HCT116 (cell line): ENCODE measurements at regions not wholly inside any gene's neighbourhood (a gene's known extent, or its start where the extent isn't known, plus 50 kb on each side); places are given as distances from the start of the nearest gene placed in this dataset.

Experiments
- ATAC-seq: fragments of 200-7000 bp; cut with Tn5 transposase; 2 replicates; pipeline ENCODE4 v1.9.1; 2020; ENCODE audit warnings: mild to moderate bottlenecking, moderate library complexity
- BruUV-seq: library from RNA; stranded (reverse); fragments of 400-500 nt; replicated peaks from 2 replicates; lab custom pipeline; 2021; lab: Mats Ljungman, UMichigan
- CTCF ChIA-PET: fragments of 300-600 bp; sonication (Branson Sonifier 250); formaldehyde crosslinking; loops from one replicate; lab custom pipeline; 2021; ENCODE audit warnings: antibody characterized with exemption; lab: Charles Lee
- POLR2A ChIA-PET: fragments of 300-600, 350-600 bp; sonication (Branson Sonifier 250); formaldehyde crosslinking; loops from one replicate; lab custom pipeline; 2021; ENCODE audit warnings: antibody characterized with exemption; lab: Charles Lee
- RAD21 ChIA-PET, 2 experiments: fragments of 300-600 bp; sonication (Branson Sonifier 250); formaldehyde crosslinking; loops; one replicate each; lab custom pipeline; 2023; ENCODE audit warnings: low total read pairs in 2 of 2; ENCODE audit not compliant: uncharacterized antibody in 2 of 2, unreplicated experiment in 2 of 2, low non-redundant PET in 1 of 2; lab: Charles Lee
- DNase-seq: peaks from one replicate; pipeline ENCODE4 v3.0.0-alpha.2; 2010; ENCODE audit warnings: low read depth, low spot score
- H2AFZ ChIP-seq: fragments of 200-600 bp; shearing (Covaris generic), sonication (generic); 2 replicates; pipeline ENCODE4 v1.6.1; 2017; ENCODE audit warnings: low read depth, mixed run types, mixed read lengths, antibody characterized with exemption, low read length; ENCODE audit not compliant: poor library complexity, severe bottlenecking
- H3K27ac ChIP-seq: 2 replicates; pipeline ENCODE4 v1.5.1; 2012; ENCODE audit warnings: low read depth, low read length
- H3K27me3 ChIP-seq: fragments of 200-600 bp; sonication (generic); 2 replicates; pipeline ENCODE4 v1.6.1; 2016; ENCODE audit warnings: mixed run types, low read length, mixed read lengths; ENCODE audit not compliant: insufficient read depth
- H3K36me3 ChIP-seq, 2 experiments: fragments of 200-500 bp in 1 of 2; fragments of 200-600 bp in 1 of 2; sonication (Bioruptor generic) in 1 of 2; sonication (generic) in 1 of 2; 2 replicates each; pipeline versions ENCODE4 v1.5.1 to v1.6.1; 2014 to 2016; ENCODE audit warnings: low read length in 2 of 2, inconsistent platforms in 1 of 2, mixed read lengths in 1 of 2, mixed run types in 1 of 2; ENCODE audit not compliant: insufficient read depth in 2 of 2, control insufficient read depth in 1 of 2
- H3K4me1 ChIP-seq, 2 experiments: fragments of 200-600 bp in 1 of 2; sonication (generic) in 1 of 2; 2 replicates each; pipeline versions ENCODE4 v1.5.1 to v1.6.1; 2012 to 2017; ENCODE audit warnings: low read length in 2 of 2, inconsistent platforms in 1 of 2, mild to moderate bottlenecking in 1 of 2, mixed read lengths in 1 of 2, mixed run types in 1 of 2, moderate library complexity in 1 of 2; ENCODE audit not compliant: insufficient read depth in 2 of 2, control insufficient read depth in 1 of 2
- H3K4me2 ChIP-seq: fragments of 200-600 bp; sonication (generic); 2 replicates; pipeline ENCODE4 v1.6.1; 2017; ENCODE audit warnings: mixed run types, low read length, mixed read lengths
- H3K4me3 ChIP-seq, 2 experiments: fragments of 200-600 bp in 1 of 2; sonication (generic) in 1 of 2; replicated peaks in 1 of 2; 2 replicates each; pipeline ENCODE4 v1.5.1; 2011 to 2016; ENCODE audit warnings: low read length in 2 of 2, control low read depth in 1 of 2, low read depth in 1 of 2, mild to moderate bottlenecking in 1 of 2, mixed read lengths in 1 of 2, mixed run types in 1 of 2
- H3K79me2 ChIP-seq: fragments of 200-600 bp; sonication (generic); 2 replicates; pipeline ENCODE4 v1.6.1; 2017; ENCODE audit warnings: mild to moderate bottlenecking, mixed run types, low read length, moderate library complexity, mixed read lengths; ENCODE audit not compliant: insufficient read depth
- H3K9ac ChIP-seq: fragments of 200-600 bp; sonication (generic); 2 replicates; pipeline ENCODE4 v1.6.1; 2016; ENCODE audit warnings: low read length, mixed read lengths
- H3K9me2 ChIP-seq: fragments of 200-600 bp; sonication (generic), shearing (Covaris generic); 2 replicates; pipeline ENCODE4 v1.6.1; 2017; ENCODE audit warnings: mixed run types, mild to moderate bottlenecking, moderate library complexity; ENCODE audit not compliant: insufficient read depth
- H3K9me3 ChIP-seq, 2 experiments: fragments of 200-500 bp in 1 of 2; fragments of 200-600 bp in 1 of 2; sonication (Bioruptor generic) in 1 of 2; sonication (generic) in 1 of 2; 2 replicates each; pipeline ENCODE4 v1.6.1; 2014 to 2017; ENCODE audit warnings: low read length in 2 of 2, mixed read lengths in 2 of 2, inconsistent platforms in 1 of 2, low read depth in 1 of 2, mild to moderate bottlenecking in 1 of 2, mixed run types in 1 of 2, moderate library complexity in 1 of 2; ENCODE audit not compliant: control insufficient read depth in 1 of 2, insufficient read depth in 1 of 2
- H4K20me1 ChIP-seq: fragments of 200-600 bp; sonication (generic), shearing (Covaris generic); 2 replicates; pipeline ENCODE4 v1.6.1; 2017; ENCODE audit warnings: mixed run types, mild to moderate bottlenecking, moderate library complexity; ENCODE audit not compliant: insufficient read depth
- CBX3 ChIP-seq: IDR thresholded peaks from 2 replicates; pipeline ENCODE4 v1.6.1; 2012; ENCODE audit warnings: low read depth
- CEBPB ChIP-seq: IDR thresholded peaks from 2 replicates; pipeline ENCODE4 v1.6.1; 2012; ENCODE audit warnings: low read depth
- EGR1 ChIP-seq: IDR thresholded peaks from 2 replicates; pipeline ENCODE4 v1.6.1; 2012; ENCODE audit warnings: low read depth
- EZH2 ChIP-seq: fragments of 200-600 bp; sonication (generic); IDR thresholded peaks from 2 replicates; pipeline ENCODE4 v1.6.1; 2017; ENCODE audit warnings: antibody characterized with exemption, mixed run types
- EZH2phosphoT487 ChIP-seq: fragments of 200-600 bp; IDR thresholded peaks from 2 replicates; pipeline ENCODE4 v1.6.1; 2018; ENCODE audit warnings: antibody characterized with exemption, borderline replicate concordance
- FOSL1 ChIP-seq: IDR thresholded peaks from 2 replicates; pipeline ENCODE4 v1.6.1; 2012; ENCODE audit warnings: low read depth
- JUND ChIP-seq: IDR thresholded peaks from 2 replicates; pipeline ENCODE4 v1.6.1; 2012
- POLR2A ChIP-seq: IDR thresholded peaks from 2 replicates; pipeline ENCODE4 v1.7.0; 2011; ENCODE audit warnings: borderline replicate concordance; ENCODE audit not compliant: insufficient read depth, insufficient read length; ENCODE audit errors: extremely low read depth
- POLR2AphosphoS5 ChIP-seq: IDR thresholded peaks from 2 replicates; pipeline ENCODE4 v1.6.1; 2011; ENCODE audit warnings: mild to moderate bottlenecking, low read depth, low read length, moderate library complexity
- RAD21 ChIP-seq: IDR thresholded peaks from 2 replicates; pipeline ENCODE4 v1.6.1; 2012; ENCODE audit warnings: low read depth, mild to moderate bottlenecking
- SP1 ChIP-seq: IDR thresholded peaks from 2 replicates; pipeline ENCODE4 v1.6.1; 2012; ENCODE audit warnings: low read depth
- YY1 ChIP-seq: IDR thresholded peaks from 2 replicates; pipeline ENCODE4 v1.6.1; 2011; ENCODE audit warnings: low read length, low read depth, moderate library complexity, mild to moderate bottlenecking; ENCODE audit not compliant: insufficient replicate concordance; ENCODE audit errors: extremely low read depth
- intact Hi-C: fragments of 100-400 bp; cut with micrococcal nuclease; formaldehyde crosslinking; loops from 2 replicates; pipeline ENCODE4 v1.10.0; 2022
- TF ChIP-seq, protein P1 (sequence below): IDR thresholded peaks from 2 replicates; pipeline ENCODE4 v1.6.1; 2011; ENCODE audit warnings: mild to moderate bottlenecking, low read length, moderate library complexity; ENCODE audit not compliant: insufficient replicate concordance; ENCODE audit errors: extremely low read depth
- TF ChIP-seq, protein P2 (sequence below), 3 experiments: fragments of 200-600 bp in 1 of 3; sonication (generic) in 1 of 3; IDR thresholded peaks in 2 of 3; conservative IDR thresholded peaks in 1 of 3; 2 replicates each; pipeline ENCODE4 v1.5.1; 2012 to 2017; ENCODE audit warnings: low read depth in 2 of 3, low read length in 2 of 3, antibody characterized with exemption in 1 of 3, borderline replicate concordance in 1 of 3, control low read depth in 1 of 3, mild to moderate bottlenecking in 1 of 3, mixed read lengths in 1 of 3, mixed run types in 1 of 3, moderate library complexity in 1 of 3; ENCODE audit not compliant: insufficient read depth in 1 of 3
- TF ChIP-seq, protein P3 (sequence below): IDR thresholded peaks from 2 replicates; pipeline ENCODE4 v1.6.1; 2012

DNA sequence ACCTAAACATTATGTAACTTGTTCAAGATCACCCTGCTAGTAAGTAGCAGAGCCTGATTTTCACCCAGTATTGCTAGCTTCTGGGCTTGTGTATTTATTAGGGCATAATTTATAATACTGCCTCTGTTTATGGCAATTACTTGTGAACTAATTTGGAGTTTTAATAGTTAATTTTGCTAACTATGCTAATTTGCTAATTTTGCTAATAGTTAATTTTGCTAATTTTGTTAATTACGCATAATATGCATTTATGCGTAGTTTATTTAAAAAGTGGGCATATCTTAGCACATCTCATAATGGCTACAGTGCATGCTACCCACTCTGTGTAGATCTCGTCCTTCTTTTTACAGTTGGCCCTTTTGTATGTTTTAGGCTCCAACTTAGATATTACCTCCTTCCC is 898.1 kb upstream of the EPHA5 start (continued):
- no peak for TF ChIP-seq CEBPB

DNA sequence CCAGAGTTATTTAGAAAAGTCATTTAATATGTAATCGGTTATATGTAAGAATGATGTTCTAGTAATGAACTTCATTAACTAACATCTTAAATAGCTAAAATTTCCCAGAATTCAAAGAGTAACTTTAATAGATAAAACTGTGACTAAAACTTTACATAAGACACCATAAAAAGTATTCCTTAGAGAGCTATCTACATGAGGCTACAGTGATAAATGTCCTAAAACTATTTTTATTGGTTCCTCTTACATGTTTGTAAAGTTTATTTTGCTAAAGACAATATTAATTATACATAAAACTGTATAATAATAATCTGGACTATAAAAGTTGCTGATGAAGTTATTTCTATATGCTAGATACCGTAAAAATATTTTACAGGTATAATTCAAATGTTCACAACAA is 897.7 kb upstream of the EPHA5 start:
- Histone ChIP-seq H3K79me2 (no peaks in the 10 kb centered on the region), H3K36me3 (no peaks in the 10 kb centered on the region), H3K4me1 (no peaks in the 10 kb centered on the region), H3K9me3 (peaks cover 5 to 8% of the 10 kb centered on the region in 2 experiments; a peak in 2 of 4 replicates), H3K27me3 (no peaks in the 10 kb centered on the region), H4K20me1 (no peaks in the 10 kb centered on the region), H3K9me2 (no peaks in the 10 kb centered on the region), H2AFZ (no peak overlapping the region), H3K4me2 (no peak overlapping the region), H3K4me3 (no peak overlapping the region), H3K9ac (no peak overlapping the region), H3K27ac (no peak overlapping the region)
- no peak for TF ChIP-seq RAD21
- RAD21 ChIA-PET = no interaction called here
- BruUV-seq = no TSS peak
- ATAC-seq = no peak
- intact Hi-C loops = no loop called here
- no peak for DNase-seq
- POLR2A ChIA-PET = no interaction called here
- CTCF ChIA-PET = no interaction called here

GRCh38 chr4:66567551-66567950 is 897.3 kb upstream of the EPHA5 start:
- Histone ChIP-seq H4K20me1 (no peaks in the 10 kb centered on the region), H3K9me3 (peaks cover 5 to 9% of the 10 kb centered on the region in 2 experiments; a peak in 2 of 4 replicates), H3K79me2 (no peaks in the 10 kb centered on the region), H3K9ac (no peak overlapping the region), H2AFZ (no peak overlapping the region), H3K9me2 (no peaks in the 10 kb centered on the region), H3K4me2 (no peak overlapping the region), H3K4me3 (no peak overlapping the region), H3K27ac (no peak overlapping the region), H3K4me1 (no peaks in the 10 kb centered on the region), H3K36me3 (no peaks in the 10 kb centered on the region), H3K27me3 (no peaks in the 10 kb centered on the region)
- intact Hi-C loops = no loop called here
- no TSS peak for BruUV-seq
- TF ChIP-seq FOSL1 = no peak
- TF ChIP-seq SP1 = no peak
- TF ChIP-seq, protein P1, sequence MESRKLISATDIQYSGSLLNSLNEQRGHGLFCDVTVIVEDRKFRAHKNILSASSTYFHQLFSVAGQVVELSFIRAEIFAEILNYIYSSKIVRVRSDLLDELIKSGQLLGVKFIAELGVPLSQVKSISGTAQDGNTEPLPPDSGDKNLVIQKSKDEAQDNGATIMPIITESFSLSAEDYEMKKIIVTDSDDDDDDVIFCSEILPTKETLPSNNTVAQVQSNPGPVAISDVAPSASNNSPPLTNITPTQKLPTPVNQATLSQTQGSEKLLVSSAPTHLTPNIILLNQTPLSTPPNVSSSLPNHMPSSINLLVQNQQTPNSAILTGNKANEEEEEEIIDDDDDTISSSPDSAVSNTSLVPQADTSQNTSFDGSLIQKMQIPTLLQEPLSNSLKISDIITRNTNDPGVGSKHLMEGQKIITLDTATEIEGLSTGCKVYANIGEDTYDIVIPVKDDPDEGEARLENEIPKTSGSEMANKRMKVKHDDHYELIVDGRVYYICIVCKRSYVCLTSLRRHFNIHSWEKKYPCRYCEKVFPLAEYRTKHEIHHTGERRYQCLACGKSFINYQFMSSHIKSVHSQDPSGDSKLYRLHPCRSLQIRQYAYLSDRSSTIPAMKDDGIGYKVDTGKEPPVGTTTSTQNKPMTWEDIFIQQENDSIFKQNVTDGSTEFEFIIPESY = no peak
- TF ChIP-seq POLR2A = no peak
- TF ChIP-seq EZH2phosphoT487 = no peak
- no peak for TF ChIP-seq EZH2
- no peak for TF ChIP-seq EGR1
- TF ChIP-seq YY1 = no peak
- TF ChIP-seq, protein P2, sequence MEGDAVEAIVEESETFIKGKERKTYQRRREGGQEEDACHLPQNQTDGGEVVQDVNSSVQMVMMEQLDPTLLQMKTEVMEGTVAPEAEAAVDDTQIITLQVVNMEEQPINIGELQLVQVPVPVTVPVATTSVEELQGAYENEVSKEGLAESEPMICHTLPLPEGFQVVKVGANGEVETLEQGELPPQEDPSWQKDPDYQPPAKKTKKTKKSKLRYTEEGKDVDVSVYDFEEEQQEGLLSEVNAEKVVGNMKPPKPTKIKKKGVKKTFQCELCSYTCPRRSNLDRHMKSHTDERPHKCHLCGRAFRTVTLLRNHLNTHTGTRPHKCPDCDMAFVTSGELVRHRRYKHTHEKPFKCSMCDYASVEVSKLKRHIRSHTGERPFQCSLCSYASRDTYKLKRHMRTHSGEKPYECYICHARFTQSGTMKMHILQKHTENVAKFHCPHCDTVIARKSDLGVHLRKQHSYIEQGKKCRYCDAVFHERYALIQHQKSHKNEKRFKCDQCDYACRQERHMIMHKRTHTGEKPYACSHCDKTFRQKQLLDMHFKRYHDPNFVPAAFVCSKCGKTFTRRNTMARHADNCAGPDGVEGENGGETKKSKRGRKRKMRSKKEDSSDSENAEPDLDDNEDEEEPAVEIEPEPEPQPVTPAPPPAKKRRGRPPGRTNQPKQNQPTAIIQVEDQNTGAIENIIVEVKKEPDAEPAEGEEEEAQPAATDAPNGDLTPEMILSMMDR (IDR thresholded peaks at IDR 0.05 in 2 of 3, conservative IDR thresholded peaks at IDR 0.05 in 1 of 3; ENCODE audit: borderline replicate concordance in 1 of 3, insufficient read depth in 1 of 3, low read depth in 2 of 3, low read length in 2 of 3) = no peak
- TF ChIP-seq CBX3 = no peak
- no peak for TF ChIP-seq POLR2AphosphoS5
- TF ChIP-seq, protein P3, sequence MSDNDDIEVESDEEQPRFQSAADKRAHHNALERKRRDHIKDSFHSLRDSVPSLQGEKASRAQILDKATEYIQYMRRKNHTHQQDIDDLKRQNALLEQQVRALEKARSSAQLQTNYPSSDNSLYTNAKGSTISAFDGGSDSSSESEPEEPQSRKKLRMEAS = no peak
- no peak for TF ChIP-seq JUND
- DNase-seq (no peak), ATAC-seq (no peak)
- CTCF ChIA-PET = no interaction called here
- RAD21 ChIA-PET = no interaction called here
- POLR2A ChIA-PET = no interaction called here
